Esophagus squamous epithelium (tissue), 4 donors: ENCODE measurements at regions not wholly inside any gene's neighbourhood (a gene's known extent, or its start where the extent isn't known, plus 50 kb on each side); places are given as distances from the start of the nearest gene placed in this dataset.

Experiments
- POLR2A ChIP-seq, 4 donors: fragments of 450-650 bp; IDR thresholded peaks; one replicate each; pipeline ENCODE4 v1.6.1; 2017; ENCODE audit warnings: antibody characterized with exemption in 4 of 4, mild to moderate bottlenecking in 4 of 4, moderate library complexity in 3 of 4
- TF ChIP-seq, protein P1 (sequence below), 6 experiments: fragments of 450-650 bp in 4 of 6; fragments of 200-600 bp in 2 of 6; sonication (generic) in 2 of 6; IDR thresholded peaks; one replicate each; pipeline ENCODE4 v1.5.1; 2016 to 2019; ENCODE audit warnings: antibody characterized with exemption in 6 of 6, mild to moderate bottlenecking in 4 of 6, moderate library complexity in 4 of 6

DNA sequence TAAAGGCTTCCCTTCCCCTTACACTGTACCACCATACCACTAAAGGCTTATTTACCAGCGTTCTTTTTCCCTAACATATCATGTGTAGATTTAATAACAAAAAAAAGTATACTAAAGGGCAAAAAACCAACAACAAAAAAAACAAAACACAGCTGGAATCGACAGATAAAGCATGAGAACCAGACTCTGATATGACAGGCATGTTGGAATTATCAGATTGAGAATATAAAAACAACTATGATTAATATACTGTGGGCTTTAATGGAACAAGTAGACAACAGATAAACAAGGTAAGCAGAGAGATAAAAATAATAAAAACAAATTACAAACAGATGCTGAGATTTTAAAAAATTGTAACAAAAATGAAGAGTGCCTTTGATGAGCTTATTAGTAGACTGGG is 754.1 kb upstream of the MDGA2 start:
- TF ChIP-seq POLR2A (IDR thresholded peaks at IDR 0.05): no peak
- TF ChIP-seq, protein P1, sequence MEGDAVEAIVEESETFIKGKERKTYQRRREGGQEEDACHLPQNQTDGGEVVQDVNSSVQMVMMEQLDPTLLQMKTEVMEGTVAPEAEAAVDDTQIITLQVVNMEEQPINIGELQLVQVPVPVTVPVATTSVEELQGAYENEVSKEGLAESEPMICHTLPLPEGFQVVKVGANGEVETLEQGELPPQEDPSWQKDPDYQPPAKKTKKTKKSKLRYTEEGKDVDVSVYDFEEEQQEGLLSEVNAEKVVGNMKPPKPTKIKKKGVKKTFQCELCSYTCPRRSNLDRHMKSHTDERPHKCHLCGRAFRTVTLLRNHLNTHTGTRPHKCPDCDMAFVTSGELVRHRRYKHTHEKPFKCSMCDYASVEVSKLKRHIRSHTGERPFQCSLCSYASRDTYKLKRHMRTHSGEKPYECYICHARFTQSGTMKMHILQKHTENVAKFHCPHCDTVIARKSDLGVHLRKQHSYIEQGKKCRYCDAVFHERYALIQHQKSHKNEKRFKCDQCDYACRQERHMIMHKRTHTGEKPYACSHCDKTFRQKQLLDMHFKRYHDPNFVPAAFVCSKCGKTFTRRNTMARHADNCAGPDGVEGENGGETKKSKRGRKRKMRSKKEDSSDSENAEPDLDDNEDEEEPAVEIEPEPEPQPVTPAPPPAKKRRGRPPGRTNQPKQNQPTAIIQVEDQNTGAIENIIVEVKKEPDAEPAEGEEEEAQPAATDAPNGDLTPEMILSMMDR (IDR thresholded peaks at IDR 0.05): no peak
